HG03095 (cell line): ENCODE measurements at regions not wholly inside any gene's neighbourhood (a gene's known extent, or its start where the extent isn't known, plus 50 kb on each side); places are given as distances from the start of the nearest gene placed in this dataset.

Source experiments
- ATAC-seq: cut with Tn5 transposase; IDR thresholded peaks from one replicate; pipeline ENCODE4 v1.9.1; 2021; ENCODE audit warnings: moderate library complexity; ENCODE audit not compliant: unreplicated experiment

- no peak for ATAC-seq
These were observed 246.4 kb upstream of the ADAMTS5 start for GRCh38 chr21:27213303-27213702.

GRCh38 chr21:27212441-27212840, 245.6 kb upstream of the ADAMTS5 start:
- ATAC-seq, result no peak

- ATAC-seq, result no peak
These were observed 242.7 kb upstream of the ADAMTS5 start for GRCh38 chr21:27209546-27209945.

DNA sequence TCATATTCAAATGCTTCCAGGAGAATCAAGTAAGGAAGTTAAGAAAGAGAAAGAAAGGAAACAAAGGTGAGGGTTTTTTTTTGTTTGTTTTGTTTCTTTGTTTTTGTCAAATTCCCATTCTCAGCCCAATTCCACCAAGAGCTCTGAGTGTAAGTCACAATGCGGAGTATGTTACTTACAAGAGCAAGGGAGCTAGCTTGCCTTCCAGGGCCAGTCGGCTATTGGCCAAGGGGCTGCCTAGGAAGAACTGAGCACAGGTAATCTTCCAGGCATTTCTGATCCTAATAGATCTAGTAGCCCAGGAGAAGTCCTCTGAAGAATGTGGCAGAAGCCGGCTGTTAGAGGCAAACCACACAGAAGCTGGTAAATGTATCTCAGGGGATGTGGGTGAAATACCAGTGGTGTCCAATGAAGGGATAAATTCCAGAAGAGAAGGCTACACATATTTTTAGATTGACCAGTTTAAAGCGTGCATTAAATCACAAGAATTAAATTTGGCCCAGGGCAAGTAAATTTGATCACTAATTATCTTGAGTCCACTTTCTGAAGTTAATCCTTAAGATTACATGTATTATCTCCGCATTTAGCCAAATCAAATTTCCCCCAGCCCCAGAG, 239.6 kb upstream of the ADAMTS5 start:
- ATAC-seq, result no peak

- no peak for ATAC-seq
These were observed 235.4 kb upstream of the ADAMTS5 start for GRCh38 chr21:27202301-27202700.

GRCh38 chr21:27201197-27201596, 234.3 kb upstream of the ADAMTS5 start:
- ATAC-seq, result no peak

- ATAC-seq, result no peak
These were observed 229.8 kb upstream of the ADAMTS5 start for GRCh38 chr21:27196651-27197050.

GRCh38 chr21:27192281-27192949, 225.5 kb upstream of the ADAMTS5 start:
- ATAC-seq, result no peak

GRCh38 chr21:27190601-27191000, 223.7 kb upstream of the ADAMTS5 start:
- ATAC-seq, result no peak

DNA sequence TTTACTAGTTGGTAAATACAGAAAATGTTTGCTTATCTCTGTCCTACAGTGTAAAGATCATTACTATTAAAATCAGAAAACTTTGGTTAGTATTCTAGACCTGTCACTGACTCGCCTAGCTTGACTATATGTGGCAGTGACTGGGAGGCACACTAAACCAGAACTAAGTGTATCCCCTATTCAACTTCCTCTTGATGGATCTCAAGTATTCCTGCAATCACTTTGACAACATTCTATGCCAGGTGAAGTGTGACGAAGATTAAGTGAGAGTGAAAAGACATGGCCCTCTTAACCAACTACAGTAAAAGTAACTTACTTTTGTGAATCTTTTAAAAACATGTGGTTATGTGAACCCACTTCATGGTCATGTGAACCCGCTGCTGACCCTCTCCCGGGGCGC, 223.0 kb upstream of the ADAMTS5 start:
- ATAC-seq, result no peak

DNA sequence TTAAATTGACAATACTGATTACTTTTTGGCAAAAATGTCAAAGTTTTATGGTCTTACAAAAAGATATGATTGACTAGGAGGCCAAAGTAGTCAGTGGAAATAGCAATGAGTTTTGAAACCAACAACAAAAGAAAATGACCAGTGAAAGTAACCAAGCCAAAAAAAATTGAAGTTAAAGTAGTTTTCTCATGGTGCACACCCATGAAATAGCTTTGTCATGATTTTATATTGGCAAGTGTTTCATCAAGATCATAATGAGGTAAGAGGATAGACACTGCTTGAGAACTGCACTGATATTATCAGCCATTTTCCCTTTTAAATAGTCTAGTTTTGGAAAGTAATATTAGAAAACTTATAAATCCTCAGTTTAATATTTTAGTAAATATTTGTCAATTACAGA, 206.2 kb upstream of the ADAMTS5 start:
- no peak for ATAC-seq

DNA sequence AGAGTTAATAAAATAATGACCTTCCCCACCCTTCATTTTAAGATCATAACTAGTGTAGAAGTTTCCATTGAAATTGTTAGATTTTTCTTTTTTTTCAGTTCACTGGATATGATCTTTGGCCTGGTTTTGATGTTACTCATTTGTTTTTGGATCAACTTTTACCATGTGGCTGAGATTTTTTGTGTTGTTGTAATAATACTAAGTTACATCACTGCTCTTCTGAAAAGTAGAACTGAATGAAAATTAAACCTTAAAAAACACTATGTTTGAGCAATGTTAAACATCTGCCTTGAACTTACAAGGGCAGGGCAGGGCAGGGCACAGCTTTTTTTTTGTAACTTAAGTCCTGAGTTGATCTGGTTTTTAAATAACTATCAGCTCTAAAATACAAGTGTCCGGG, 204.8 kb upstream of the ADAMTS5 start:
- ATAC-seq, result no peak

DNA sequence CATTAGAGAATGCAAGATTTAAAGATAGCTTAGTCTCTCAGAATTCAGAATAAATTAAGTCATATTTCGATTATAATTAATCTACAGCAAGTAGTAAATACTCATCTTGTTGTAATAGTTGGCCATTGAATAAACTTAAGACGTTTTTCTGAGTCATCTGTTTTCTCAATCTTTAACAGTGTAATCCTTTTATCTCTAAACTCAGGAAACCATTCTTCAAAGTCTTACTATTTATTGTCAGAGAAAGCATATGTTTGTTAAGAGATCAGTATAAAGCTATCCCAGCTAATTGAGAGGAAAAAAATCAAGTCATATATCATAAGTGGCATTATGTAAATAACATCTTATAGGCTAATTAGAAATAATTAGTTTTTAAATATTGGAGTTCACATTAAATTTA, 201.2 kb upstream of the ADAMTS5 start:
- ATAC-seq, result no peak

DNA sequence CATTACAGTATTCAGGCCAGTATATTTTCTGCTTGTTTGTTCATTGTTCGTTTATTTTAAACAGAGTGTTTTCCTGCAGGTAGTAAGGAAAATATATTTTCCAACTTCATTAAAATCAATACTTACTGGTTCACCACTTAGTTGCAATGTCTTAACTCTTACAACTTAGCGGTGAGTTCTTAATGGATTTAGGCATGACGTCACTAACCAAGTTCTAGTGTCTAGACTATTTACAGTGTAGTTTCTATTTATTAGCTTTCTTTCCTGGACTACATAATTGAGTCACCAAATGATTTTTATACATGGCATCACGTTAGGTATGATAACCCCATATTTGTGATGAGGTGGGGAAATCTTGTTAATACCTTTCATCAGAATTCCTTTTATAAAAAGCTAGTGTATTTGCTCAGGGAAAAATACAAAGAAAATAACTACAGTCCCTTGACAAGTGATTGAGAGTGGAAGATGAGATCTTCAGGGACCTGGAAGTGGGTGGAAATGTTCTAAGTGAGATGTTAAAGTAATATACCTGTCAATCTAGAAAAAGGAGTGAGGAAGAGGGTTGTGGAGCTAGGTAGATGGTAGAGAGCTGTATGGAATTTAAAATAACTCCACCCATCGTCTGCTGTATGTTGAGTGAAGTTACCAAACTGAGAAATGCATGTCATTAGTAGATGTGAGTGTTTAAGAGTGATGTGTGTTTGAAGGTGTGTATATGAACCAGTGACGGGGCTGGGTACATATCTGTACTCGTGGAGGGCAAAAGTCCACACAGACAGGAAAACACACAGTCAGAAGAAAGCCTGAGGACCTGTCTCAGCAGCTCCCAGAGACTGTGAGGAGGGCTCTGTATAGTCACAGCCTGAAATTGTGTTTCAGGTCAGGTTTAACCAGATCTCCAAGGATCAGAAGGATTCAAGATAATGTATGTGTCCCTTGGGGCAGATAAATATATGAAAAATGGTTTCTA, 197.6 kb upstream of the ADAMTS5 start:
- ATAC-seq, result no peak

GRCh38 chr21:27158967-27159366, 192.1 kb upstream of the ADAMTS5 start:
- no peak for ATAC-seq

DNA sequence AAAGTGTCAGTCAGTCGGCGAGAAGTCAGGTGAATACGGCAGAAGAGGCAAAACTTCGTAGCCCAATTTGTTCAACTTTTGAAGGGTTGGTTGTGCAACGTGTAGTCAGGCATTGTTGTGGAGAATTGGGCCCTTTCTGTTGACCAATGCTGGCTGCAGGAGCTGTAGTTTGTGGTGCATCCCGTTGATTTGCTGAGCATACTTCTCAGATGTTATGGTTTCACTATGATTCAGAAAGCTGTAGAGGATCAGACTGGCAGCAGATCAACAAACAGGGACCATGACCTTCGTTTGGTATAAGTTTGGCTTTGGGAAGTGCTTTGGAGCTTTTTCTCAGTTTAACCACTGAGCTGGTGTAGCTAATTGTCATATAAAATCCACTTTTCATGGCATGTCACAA, 190.2 kb upstream of the ADAMTS5 start:
- no peak for ATAC-seq

DNA sequence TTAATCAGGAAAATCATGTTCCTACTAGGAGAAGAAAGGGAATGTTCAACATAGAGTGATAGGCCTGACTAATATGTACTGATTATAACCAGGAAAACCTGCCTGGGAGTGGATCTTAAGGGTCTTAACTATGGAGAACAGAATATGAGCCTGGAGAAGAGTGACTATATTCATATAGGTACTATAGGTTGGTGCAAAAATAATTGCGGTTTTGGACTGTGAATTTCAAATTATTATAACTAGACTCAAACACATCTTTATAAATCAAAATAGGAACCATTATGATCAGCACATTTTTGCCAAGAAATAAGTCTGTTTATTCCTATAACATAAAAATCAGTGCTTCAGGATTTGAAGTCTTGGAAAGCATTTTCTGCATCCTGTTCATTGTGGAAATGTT, 189.8 kb upstream of the ADAMTS5 start:
- ATAC-seq, result no peak

DNA sequence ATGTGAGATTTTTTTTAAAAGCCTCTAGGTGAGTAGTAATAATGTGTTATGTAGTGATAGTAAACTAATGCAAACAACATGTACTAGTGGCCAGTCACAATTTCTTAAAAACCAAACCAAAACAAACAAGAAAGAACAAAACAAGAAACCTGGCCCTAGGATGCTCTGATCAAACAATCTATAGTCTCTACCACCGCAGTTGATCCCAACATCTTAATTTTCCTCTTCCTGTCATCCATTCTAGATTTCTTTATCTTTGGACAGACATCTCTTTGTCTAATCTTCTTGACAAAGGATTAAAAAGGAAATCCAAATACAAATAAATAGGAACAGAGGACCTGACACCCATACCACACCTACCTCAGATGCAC, 188.2 kb upstream of the ADAMTS5 start:
- ATAC-seq, result no peak

DNA sequence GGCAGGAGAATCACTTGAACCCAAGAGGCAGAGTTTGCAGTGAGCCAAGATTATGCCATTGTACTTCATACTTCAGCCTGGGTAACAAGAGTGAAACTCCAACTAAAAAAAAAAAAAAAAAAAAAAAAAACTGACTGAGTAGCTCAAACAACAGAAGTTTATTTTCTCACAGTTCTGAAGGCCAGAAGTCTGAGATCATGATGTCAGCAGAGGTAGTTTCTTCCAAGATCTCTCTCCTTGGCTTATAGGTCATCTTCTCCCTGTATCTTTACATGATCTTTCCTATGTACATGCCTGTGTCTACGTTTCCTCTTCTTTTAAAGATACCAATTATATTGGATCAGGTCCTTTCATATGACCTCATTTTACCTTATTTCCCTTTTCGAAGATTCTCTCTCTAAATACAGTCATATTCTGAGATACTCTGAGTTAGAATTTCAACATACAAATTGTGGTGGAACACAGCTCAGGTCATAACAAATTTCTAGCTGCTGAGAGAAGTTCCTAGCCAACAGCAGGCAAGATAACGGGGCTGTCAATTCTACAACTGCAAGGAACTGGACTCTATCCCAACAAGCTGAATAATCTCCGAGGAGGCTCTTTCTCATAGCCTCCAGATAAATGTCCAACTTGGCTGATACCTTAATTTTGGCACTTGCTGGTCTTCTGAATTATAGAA, 187.7 kb upstream of the ADAMTS5 start:
- ATAC-seq, result no peak

- no peak for ATAC-seq
These were observed 186.1 kb upstream of the ADAMTS5 start for GRCh38 chr21:27152996-27153395.

DNA sequence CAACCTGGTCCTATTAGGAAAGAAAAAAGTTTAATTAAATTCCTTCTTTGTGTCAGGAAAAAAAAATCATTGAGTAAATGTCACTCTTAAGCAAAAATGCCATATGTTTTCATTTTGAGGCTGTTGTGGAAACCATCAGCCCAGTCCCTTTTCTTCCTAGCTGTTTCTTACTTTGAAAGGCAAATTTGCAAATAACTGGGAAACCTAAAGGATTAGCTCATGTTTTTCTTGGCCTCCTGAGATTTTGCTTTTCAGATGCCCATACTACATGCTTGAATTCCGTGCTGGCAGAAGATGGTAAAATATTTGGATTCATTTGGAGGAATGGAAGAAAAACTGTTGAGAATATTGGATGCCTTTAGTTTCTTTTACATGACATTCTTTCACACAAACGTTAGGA, 182.1 kb upstream of the ADAMTS5 start:
- ATAC-seq, result no peak
